Head of caudate nucleus (tissue), 42 donors: ENCODE measurements at regions not wholly inside any gene's neighbourhood (a gene's known extent, or its start where the extent isn't known, plus 50 kb on each side); places are given as distances from the start of the nearest gene placed in this dataset.
"Not testable (repeated sequence)": the region's sequence is repeated elsewhere in the genome, so short reads cannot be mapped to it uniquely, and the experiment has no call there.

Source experiments
- DNase-seq, 42 donors: peaks; one replicate each; pipeline versions ENCODE4 v3.0.0 to v3.0.0-alpha.2; 2020 to 2021; ENCODE audit warnings: mixed read lengths in 7 of 42
- intact Hi-C: fragments of 100-400 bp; cut with DNase I; formaldehyde crosslinking; loops from one replicate; pipeline ENCODE4 v1.15.0; 2022

DNA sequence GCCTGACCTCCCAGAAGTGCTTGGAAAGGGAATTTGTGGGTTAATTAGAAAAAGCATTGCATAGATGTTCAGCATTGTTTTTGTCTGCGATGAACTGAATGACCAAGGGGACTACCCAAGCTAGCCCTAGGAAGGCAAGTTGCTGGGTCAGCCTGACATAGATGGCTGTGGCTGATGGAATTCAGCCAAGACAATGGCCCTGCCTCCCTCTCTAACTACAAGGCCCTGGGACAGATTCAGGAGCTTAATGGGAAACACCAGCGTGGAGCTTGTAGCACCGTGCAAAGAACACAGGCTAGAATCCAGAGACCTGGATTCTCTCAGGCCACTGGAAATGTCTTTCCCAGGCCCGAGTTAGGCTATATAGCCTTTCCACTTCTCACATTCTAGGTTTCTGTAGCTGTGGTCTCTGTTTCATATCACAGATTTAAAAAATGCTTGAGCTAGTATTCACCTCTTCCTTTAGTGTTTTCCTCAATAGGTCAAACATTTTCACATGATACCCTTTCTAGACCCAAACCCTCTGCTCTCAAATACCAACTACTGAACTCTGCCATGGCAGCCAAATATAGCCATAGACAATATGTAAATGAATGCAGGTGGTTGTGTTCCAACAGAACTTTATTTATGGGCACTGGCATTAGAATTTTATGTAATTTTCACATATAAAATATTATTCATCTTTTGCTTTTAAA, 294.3 kb upstream of the MEX3C start:
- intact Hi-C loops, result no loop called here
- DNase-seq, result peak in 2 of 42 donors; percentile 4

GRCh38 chr18:51498085-51498855, 300.8 kb upstream of the MEX3C start:
- peak in 2 of 42 donors; percentile 6 to 13 for DNase-seq
- intact Hi-C loops, result no loop called here

- intact Hi-C loops, result no loop called here
- no peak for DNase-seq
These were observed 305.9 kb upstream of the MEX3C start for GRCh38 chr18:51503351-51503750.

- intact Hi-C loops, result no loop called here
- DNase-seq, result no peak
These were observed 309.3 kb upstream of the MEX3C start for GRCh38 chr18:51506811-51507210.

DNA sequence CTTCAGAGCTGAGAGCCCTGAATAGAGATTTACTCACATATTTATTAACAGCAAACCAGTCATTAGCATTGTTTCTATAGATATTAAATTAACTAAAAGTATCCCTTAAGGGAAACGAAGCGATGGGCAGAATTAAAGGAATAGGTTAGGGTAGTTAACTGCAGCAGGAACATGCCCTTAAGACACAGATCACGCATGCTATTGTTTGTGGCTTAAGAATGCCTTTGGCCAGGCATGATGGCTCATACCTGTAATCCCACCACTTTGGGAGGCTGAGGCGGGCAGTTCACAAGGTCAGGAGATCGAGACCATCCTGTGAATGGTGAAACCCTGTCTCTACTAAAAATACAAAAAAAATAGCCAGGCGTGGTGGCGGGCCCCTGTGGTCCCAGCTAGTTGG, 310.9 kb upstream of the MEX3C start:
- DNase-seq, intact Hi-C loops: not testable (repeated sequence)

- DNase-seq, result no peak
- intact Hi-C loops, result no loop called here
These were observed 312.5 kb upstream of the MEX3C start for GRCh38 chr18:51510020-51510419.

GRCh38 chr18:51513517-51513916, 316.0 kb upstream of the MEX3C start:
- intact Hi-C loops, result no loop called here
- no peak for DNase-seq

DNA sequence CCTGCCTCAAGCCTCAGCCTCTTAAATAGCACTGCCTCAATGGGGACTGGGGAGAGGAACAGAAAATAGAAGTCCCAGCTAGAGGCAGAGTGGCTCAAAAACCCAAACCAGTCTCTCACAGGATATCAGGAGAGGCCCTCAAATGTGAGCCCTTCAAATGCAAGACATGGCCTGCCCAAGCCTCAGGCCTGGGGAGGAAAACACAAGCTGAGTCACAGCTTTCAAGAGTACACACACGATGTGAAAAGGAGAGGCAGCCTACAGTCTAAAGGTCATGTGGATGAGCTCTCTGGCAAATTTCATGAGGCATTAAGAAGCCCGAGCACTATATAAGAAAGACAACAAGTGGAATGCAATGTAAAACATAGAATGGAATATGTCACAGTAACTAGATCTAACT, 316.6 kb upstream of the MEX3C start:
- intact Hi-C loops, result no loop called here
- no peak for DNase-seq

DNA sequence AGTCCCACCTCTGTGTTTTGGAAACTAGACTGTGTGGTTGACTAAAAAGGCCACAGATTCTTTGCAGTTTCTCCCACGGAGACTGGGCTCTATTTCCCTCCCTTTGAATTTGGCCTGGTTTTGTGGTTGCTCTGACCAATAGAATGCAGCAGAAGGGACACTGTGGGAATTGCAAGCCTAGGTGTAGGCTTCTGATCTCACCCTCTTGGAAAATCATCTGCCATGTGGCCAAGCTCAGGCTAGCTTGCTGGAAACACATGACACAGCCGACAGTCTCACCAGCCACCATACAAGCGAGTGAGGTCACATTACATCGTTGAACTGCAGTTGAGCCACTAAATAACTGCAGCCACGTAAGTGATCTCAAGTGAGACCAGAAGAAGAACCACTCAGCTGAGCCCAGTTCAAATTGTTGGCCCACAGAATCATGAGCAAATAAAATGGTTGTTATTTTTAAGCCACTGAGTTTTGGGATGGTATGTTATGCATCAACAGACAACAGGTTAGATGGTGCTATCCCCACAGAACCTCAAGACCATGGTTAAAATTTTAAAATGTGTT, 319.1 kb upstream of the MEX3C start:
- intact Hi-C loops, result no loop called here
- DNase-seq, result no peak

DNA sequence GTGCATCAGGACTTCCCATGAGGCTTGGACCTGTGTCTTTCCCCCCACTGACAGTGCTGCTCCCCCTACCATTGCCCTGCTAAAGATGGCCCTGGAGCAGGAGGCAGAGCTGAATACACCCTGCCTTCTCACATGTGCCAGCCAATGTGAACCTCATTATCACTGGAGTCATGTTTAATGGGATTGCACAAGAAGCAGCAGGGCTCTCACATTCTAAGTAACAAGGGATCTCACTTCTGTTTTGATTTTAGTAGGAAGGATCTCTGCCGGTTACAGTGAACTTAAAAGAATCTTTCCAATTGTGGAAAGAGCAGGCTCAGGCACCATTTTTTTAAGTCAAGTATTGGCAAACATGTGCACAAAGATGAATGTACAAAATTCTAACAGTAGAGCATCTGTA, 322.1 kb upstream of the MEX3C start:
- no peak for DNase-seq
- intact Hi-C loops, result no loop called here

DNA sequence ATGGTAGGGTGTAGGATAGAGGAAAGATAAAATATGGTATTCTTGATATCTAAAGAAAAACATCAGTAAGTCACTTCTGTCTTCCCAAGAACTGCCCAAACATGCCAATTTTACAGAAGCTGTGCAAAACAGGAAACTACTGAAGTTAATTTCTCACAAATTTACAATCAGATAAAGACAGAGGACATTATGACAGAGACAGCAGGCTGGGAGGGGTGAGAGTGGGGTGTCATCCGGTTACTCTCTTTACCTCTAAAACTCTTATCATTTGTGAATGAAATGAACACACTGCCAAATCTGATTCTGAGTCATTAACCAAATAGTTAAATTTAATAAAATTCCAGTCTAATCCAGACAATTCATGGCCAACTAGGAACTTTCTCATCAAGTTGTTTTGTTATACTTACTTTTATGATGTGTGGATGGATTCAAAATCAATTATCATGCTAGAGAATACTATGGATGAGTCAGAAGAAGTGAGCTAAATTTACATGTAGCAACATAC, 323.2 kb upstream of the MEX3C start:
- no peak for DNase-seq
- intact Hi-C loops, result no loop called here

DNA sequence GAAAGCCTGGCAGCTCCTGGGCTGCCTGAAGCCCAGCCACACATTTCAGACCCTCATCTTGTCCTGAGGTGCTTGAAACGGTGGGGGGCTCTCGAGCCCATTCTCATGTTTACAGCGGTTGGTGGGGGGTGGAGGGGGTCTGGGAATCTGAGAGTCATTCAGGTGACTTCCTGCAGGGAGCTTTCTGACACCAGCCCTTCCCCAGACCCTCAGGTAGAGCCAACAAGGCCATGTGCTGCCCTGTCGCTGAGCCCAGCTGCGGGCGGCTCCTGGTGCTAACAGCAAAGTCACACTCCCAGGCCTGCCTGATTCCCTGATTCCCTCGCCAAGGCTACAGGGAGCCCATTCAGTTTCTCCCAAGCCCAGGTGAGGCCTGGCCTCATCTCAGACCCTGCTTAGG, 324.9 kb upstream of the MEX3C start:
- intact Hi-C loops, result no loop called here
- no peak for DNase-seq

DNA sequence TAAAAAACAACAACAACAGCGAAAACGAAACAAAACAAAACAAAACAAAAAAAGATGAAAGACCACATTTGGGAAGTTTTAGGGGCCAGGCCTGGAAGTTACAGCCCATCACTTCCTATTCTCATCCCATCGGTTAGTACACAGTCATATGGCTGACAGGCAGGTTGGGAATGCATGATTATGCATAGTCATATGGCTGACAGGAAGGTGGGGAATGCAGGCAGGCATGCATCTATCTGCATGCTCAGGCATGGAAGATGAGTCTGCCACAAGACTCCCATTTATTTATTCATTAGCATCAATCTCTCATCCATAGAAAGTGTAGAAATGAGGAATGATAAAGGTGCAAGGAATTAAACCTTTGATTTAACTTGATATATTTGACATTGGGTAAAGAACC, 325.3 kb upstream of the MEX3C start:
- no peak for DNase-seq
- intact Hi-C loops, result no loop called here

DNA sequence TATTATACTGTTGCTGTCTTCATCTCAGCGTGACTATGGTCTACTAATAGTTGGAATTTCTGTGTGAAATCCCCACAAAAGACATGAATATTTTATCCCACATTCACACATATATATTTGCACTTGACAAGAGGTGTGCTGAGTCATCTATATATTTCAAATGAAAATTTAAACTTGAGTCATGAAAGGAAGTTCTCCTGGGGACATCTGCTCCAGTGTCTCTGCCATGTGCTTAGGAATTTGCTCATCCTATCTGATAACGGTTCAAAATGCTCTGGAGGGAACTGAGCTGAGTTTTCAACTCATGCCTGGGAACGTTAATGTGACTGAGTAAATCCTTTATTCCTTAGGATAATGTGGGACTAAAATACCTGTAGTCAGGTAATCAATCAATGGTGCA, 326.2 kb upstream of the MEX3C start:
- intact Hi-C loops, result no loop called here
- peak in 22 of 42 donors; percentile 12 to 69 (median 36) for DNase-seq

DNA sequence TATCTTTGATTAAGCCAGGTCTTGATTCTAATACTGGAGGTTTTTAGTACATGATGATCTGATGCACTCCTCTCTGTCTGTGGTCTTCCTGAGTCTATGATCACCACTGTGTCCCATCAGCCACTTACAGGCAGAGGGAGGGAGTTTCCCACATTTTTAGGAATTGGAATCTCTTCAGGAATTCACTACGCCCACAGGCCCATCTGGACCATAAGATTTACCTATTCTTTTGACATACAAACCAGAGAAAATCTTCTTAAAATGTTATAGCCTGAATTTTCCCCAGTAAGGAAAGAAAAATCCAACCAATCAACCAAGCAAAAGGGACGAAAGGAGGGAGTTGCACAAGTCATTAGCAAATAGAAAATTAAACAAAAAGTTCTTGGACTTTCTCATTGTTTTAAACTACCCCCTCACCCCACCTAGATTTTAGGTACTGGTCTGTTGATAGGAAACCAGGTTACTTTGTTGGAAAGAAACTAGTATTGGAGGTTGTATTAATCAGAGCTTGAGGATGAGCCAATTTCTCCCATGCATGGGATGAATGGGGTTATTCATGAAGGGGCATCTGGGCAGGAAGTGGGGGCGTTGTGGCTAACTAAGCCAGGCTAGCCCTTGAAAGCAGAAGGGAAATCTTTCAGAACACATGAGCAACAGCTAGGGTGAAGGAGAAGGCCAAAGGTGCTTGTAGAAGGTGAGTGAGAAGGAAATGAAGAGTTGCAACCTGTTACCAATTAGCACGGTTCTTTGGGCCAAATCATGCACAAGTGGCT, 328.2 kb upstream of the MEX3C start:
- no peak for DNase-seq
- intact Hi-C loops, result no loop called here

DNA sequence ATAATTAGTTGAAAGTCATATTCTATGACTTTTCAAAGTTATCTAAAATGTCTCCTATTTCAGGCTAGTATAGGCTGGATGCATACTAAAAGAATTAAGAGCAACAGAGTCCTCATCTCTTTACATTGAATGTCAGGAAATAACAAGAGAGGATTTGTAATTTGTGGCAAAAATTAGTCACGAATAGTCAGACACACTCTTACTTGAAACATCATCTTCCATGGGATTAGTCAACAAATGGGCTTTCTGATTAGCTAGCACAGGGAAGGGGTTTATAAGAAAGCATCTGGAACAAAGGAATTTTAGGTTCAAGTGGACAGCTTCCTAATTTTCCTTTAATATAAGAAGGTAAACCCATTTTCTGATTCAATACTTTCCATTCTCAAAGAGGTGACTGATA, 330.3 kb upstream of the MEX3C start:
- intact Hi-C loops, result no loop called here
- no peak for DNase-seq

DNA sequence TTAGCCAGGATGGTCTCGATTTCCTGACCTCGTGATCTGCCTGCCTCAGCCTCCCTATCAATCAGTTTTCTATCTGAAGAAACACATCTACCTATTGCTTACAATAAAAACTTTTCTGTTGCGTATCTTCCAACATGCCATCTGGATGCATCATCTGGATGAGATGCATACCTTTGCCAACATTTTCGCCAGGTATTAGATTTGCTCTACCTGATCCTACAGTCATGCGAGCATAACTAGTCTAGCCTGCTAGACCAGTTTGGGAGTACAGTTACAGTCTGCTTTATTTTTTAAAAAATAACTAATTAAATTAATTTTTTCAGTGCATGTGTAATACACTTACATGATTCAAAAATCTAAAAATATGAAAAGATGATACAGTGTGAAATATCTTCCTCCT, 334.0 kb upstream of the MEX3C start:
- intact Hi-C loops, result loop anchor here (10.0 kb wide), 1 partner anchor 247 kb away; no protein-coding TSS in a partner anchor

GRCh38 chr18:51537487-51537886, 340.0 kb upstream of the MEX3C start:
- DNase-seq, result peak in 41 of 42 donors; percentile 36 to 86 (median 64)
- intact Hi-C loops, result loop anchor here (10.0 kb wide), 1 partner anchor 253 kb away; no protein-coding TSS in a partner anchor

More for the DNA sequence above, 334.0 kb upstream of the MEX3C start:
- DNase-seq, result no peak

DNA sequence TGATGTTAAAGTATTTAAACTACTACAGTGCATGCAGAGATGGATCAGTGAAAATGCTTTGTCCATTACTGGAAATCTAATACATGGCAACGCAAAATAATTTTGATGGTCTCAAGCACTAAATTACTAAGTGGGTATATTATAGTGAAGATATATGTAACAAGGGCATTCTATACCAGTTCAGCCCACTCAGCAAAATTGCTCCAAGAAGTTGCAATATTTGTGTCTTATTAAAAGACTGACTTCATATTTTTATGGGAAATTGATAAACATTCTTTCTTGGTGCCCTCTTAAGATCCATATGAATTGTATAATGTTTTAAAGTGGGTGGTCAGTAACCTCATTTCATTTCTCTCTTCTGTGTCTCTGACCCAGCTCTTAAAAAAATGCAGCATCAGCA, 343.1 kb upstream of the MEX3C start:
- no peak for DNase-seq
- intact Hi-C loops, result no loop called here
